HG03097 (cell line): ENCODE measurements at regions not wholly inside any gene's neighbourhood (a gene's known extent, or its start where the extent isn't known, plus 50 kb on each side); places are given as distances from the start of the nearest gene placed in this dataset.

Experiments
- ATAC-seq: cut with Tn5 transposase; IDR thresholded peaks from one replicate; pipeline ENCODE4 v1.9.1; 2021; ENCODE audit not compliant: unreplicated experiment, low FRiP score

DNA sequence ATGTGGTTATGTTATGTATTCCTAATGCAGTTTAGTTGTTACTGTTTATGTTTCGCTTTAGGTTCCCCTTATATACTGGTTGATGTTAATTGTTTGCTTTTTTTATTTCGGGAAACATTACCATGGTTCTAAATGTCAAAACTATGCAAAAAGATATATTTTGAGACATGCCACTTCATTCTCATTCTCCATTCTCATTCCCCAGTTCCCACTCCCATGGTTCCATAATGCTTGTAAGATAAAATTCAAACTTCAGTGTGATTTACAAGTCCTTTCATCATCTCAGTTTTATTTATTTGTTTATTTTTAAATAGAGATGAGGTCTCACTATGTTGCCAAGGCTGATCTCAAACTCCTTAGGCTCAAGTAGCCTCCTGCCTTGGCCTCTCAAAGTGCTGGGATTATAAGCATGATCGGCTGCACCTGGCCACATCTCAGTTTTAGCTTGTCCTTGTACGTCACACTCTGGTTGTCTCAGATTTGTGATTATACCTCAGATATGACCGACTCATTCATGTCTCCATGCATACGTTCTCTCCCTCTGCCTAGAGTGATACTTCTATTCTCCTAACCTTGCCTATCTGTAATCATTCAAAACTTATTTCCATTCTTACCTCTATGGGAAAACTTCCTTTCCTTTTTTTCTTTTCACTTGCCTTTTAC lies 407.8 kb upstream of the RGS6 start:
- ATAC-seq, result peak; percentile 41

DNA sequence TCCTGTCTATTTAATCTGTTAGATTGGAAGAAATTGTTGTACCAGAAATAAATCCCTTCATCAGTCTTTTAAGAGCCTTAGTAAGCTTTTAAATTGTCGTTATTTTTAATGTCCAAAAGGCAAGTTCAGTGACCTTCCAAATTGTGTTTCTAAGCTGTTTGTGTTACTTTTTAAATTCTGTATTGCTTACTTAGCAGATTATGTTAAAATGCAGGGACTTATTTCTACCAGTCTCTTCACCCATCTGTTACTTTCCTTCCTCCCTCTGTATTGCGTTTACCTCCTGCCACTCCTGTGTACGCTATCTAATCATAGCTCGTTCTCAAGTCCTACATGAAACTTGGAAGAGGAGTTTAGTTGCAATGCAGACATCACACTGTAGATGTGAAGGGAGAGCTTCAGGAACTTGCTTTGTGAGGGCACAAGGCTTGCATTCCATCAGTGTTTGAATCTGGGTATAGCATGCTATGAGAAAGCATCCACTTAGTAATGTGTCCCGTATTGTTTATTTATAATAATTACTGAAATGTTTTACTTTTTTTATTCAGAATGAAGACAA lies 406.5 kb upstream of the RGS6 start:
- no peak for ATAC-seq

DNA sequence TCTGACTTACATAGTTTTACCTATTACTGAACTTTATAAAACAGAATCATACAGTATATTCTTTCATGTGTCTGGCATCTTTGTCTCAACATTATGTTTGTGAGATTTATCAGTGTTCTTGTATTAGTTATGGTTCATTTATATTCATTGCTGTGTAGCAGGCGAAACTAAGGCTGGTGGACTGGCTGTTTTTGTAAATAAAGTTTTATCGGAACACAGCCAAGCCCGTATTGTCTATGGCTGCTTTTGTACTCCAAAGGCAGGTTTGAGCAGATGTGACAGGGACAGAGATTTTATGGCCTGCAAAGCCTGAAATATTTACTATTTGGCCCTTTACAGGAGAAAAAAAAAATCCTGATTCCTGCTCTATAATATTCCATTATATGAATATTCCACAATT lies 405.8 kb upstream of the RGS6 start:
- no peak for ATAC-seq

DNA sequence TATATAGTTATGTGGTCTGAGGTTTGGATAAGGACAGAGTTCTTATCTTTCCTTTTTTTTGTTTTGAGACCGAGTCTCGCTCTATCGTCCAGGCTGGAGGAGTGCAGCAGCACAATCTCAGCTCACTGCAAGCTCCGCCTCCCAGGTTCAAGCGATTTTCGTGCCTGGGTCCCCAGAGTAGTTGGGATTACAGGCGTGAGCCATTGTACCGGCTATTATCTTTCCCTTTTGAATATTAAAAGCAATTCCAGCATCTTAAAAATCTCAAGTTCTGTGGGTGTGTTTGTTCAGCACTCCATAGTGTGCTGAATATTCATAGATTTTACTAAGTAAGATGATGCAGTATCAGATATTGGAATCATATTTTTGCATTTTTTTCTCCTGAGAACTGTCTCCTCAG lies 404.4 kb upstream of the RGS6 start:
- ATAC-seq, result no peak

DNA sequence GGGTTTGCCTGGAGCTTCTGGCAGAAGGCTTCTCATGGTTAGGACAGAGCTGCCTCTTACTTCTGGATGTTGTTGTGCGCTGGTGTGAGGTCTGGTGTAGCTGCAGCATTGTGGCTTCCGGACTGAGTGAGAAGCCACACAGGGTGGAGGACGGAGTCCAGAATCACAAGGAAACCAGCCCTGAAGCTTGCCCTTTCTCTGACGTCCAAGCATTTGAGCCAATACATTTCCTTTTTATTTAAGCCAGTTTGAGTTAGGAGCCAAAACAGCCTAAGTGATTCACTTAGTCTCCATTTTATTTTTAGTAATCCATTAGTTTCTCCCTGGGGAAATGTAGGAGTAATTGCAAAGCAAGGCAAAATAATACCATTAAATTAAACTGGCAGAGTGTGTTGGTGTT lies 402.4 kb upstream of the RGS6 start:
- no peak for ATAC-seq

DNA sequence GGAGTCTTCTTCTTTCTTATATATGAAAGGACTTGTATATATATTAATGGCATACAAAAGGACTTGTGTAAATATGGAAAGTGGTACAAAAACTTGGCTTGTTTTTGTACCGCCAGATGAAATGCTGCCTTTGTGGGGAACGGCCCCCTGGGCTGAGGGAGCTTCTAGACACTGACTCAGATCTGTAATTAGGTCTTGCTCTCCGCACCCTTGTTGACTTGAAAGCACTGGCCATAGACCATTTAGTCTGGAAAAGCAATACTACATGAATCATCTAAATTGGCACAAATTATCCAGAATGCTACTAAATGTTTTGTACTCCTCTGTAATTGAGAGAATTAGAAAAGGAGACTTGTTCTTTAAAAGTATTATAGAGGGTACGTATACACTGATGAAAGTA lies 399.9 kb upstream of the RGS6 start:
- no peak for ATAC-seq

DNA sequence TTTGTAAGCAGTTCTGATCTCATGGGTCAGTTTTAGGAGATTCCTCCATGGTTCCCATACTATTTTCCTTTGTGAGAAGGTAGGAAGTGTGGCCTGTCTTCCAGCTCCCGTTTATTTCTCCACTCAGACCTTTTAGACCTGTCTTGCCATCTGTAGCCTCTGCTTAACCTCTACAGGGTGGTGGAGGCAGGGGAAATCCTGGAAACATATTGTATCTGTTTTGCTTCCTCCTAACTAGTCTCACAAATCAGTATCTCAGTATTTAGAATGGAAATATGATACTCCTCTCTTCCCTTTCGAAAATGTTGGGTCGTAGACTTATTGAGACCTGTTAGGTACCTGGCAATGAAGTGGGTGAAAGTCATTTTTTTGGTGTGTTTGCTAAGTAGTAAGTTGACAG lies 399.4 kb upstream of the RGS6 start:
- ATAC-seq, result no peak

DNA sequence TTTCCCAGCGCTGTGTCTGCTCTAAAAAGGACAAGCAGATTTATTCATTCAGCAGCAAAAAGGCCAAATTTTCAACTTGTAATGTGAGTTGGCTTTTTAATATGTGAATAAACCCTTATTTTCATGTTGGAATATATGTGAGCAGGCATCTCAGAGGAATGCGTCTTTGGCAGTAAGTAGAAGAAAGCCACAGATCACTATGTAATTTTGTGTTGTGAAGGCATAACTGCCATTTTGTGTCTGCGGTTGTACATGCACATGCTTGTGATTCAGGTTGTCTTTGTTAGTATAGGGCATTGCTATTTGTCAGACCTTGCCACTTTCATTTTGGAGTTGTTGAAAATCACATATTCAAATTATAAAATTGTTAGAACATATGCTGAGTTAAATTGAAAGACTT lies 398.8 kb upstream of the RGS6 start:
- no peak for ATAC-seq

DNA sequence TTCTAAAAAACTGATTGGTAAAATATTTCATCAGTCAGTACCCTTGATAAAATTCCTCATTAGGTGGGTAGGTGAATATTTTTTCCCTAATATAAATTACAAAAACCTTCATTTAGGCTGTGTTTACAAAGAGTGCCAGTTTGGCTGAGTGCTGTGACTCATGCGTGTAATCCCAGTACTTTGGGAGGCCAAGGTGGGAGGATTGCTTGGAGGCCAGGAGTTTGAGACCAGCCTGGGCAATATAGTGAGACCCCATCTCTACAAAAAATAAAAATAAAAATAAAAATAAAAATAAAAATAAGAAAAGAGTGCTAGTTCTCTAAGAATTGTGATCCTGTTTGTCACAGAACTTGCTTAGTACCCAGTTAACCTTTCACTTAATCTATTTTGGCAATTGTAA lies 398.4 kb upstream of the RGS6 start:
- ATAC-seq, result no peak

DNA sequence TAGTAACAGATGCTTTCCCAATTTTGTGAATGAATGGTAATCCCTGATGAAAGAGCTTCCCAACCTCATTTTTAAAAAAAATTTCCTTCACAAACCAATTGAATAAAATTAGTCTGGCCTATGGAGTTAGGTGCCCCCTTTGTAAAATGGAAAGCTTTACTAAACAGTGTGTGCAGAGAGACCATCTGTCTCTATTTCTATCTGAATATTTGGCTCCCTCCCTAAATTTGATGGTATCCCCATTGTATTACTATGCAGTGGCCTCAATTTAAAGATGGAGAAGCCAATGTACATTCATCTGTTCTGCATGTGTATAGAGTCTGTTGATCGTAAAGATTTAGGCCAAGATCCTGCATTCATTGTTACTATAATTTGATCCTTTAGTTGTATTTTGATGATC lies 397.7 kb upstream of the RGS6 start:
- no peak for ATAC-seq

DNA sequence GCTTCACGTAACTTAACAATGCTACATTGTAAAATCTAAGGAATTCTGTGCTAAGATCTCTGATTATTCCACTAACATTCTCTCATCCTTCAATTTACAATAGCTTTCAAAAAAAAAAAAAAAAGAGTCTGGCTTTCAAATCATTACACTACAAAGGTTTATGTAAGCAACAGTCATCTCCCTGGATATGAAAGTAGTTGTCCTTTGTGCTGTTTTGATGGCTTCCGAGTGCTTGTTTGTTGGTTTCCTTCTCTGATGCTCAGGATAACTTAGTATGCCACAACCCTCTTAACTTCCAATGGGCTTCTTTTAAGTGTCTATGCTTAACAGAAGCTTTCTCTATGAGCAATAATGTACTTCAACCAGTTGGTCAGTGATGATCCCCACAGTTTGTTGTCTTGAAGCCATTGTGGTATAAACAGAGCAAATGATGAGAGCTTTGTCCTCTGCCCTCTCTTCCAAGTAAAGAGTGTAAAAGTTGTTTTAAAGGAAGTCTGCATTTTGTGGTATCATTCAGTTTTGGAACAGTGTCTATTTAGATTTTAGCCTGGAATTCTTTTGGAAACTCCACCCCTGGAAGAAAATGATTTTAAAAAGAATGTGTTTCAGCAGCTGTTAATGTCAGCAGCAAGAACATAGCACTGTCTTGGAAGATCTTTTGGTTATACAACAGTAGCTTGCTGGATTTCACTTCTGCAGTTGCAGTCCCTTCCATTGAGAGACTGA lies 396.1 kb upstream of the RGS6 start:
- no peak for ATAC-seq

DNA sequence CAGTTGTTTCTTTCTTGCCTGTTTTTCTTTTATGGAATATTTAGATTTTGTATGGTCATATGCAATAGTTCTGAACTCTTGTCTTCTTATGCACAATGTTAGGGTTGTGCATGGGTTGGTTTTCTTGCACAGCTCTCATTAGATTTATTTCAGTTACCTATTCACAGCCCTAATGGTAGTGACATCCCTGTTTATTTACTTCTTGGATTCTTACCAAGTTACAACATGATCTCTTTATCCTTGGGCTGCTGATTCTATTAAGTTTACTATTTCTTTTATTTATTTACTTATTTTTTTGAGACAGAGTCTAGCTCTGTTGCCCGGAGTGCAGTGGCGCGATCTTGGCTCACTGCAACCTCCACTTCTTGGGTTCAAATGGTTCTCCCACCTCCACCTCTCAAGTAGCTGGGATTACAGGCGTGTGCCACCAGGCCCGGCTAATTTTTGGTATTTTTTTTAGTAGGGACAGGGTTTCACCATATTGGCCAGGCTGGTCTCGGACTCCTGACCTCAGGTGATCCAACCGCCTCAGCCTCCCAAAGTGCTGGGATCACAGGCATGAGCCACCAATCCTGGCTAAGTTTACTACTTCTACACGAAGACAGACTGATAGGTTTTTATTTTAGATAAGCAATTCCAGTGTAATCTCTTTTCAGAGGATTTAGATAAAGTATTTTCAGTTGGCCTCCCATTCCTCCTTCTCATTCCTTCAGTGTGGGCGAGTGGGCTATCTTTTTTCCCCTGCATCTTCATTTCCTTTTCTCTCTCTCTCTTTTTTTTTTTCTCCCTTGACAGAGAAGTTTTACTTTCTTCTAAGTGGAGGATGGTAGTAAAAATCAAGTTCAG lies 395.1 kb upstream of the RGS6 start:
- ATAC-seq, result no peak

DNA sequence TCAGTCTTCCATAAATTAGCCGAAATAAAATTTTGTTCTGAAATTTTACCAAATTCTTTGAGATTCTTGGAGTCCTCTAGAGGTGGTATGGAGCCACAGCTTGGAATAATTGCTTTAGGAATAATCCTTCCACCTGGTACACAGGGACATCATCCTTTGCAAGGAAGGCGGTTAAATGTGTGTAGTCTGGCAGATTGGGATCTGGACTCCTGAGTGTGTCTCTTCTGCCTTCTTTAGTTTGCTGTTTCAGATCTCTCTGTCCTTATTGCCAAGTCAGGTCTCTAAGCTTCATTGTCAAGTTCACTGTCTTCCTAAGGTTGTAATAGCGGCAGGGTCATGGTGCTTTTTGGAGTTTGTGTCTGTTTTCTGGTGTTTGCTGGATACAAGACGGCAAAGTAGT lies 393.9 kb upstream of the RGS6 start:
- no peak for ATAC-seq

DNA sequence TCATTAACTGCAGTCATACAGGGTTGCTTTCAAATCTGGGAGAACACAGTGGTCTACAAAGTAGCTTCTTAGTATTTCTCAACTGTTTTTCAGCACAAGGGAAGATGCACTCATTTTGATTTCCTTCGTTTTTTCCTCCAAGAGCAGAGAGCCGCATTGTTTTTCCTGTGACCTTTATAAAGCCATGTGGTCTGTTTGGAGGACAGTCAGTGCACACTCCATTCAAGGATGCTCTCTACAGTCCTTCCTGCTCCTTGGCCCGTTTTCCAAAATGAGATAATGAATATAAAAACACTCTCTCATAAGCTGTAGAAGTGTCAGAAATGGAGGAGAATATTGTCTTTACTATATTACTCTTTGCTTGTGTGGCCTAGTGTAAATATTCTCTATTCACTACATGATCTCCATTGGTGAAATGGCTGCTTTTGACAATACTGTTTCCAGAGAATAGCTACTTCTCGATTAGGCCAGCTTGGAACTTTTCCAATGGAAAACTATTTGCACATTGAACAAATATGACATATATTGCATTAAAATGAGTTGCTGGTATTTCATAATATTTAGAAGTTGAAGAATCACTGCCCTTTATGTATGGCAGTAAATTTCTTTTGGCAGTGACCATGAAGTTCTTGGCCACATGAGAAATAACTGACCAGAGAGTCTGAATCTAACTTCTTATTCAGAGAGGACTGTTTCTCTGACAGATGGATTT lies 393.1 kb upstream of the RGS6 start:
- no peak for ATAC-seq

DNA sequence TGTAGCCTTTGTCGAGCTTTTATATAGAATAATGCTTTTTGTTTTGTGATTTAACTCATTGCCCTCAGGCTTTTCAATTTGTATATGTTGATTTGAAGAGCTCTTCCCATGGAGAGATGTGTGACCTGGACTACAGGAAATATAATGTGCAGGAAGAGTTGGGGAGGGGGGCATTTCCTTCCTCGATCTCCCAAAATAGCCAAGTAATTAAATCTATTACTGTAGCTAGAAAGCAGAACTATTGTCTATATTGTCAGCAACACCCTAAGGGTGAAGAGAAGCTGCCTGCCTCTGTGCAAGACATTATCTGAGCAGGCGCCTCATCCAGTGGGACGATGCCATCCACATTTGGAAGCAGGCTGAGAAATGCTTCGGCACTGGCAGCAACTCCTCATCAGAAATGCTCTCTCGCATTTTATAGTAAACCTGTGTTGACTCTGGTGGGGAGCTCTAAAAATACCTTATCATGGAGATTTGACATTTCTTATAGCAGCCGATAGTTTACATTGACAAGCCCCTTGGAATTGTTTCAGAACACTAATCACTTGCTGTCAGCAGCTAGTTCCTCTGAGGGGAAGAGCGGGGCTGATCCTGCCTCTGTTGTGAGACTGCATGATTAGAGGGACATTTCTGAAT lies 392.5 kb upstream of the RGS6 start:
- no peak for ATAC-seq

DNA sequence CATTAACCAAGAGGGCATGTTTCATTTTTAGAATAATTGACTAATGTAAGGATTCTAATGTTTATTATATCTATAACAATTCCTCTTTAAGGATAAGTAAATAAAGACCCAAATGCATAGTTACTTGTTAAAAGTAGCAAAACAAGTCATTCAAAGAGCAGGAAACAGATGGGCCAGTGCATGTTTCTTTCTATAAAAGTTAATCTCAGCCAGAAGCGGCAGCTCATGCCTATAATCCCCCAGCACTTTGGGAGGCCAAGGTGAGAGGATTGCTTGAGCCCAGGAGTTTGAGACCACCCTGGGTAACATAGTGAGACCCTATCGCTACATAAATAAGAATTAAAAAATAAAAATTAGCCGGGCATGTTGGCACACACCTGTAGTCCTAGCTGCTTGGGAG lies 391.0 kb upstream of the RGS6 start:
- ATAC-seq, result no peak

DNA sequence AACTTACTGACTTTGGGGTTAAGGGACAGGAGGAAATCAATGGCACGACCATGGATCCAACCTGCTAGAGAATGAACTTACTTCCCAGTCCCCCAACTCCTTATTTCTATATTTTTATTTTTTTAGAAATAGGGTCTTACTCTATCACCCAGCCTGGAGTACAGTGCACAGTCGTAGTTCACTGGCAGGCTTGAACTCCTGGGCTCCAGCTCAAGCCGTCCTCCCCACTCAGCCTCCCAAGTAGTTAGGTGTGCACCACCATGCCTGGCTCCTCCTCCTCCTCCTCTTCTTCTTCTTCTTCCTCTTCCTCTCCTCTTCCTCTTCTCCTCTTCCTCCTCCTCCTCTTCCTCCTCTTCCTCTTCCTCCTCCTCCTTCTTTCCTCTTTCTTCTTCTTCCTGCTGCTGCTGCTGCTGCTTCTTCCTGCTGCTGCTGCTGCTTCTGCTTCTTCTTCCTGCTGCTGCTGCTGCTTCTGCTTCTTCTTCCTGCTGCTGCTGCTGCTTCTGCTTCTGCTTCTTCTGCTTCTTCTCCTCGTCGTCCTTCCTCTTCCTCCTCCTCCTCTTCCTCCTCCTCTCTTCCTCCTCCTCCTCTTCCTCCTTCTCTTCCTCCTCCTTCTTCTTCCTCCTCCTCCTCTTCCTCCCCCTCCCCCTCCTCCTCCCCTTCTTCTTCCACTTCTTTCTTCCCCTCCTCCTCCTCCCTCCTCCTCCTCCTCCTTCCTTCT lies 390.1 kb upstream of the RGS6 start:
- no peak for ATAC-seq

DNA sequence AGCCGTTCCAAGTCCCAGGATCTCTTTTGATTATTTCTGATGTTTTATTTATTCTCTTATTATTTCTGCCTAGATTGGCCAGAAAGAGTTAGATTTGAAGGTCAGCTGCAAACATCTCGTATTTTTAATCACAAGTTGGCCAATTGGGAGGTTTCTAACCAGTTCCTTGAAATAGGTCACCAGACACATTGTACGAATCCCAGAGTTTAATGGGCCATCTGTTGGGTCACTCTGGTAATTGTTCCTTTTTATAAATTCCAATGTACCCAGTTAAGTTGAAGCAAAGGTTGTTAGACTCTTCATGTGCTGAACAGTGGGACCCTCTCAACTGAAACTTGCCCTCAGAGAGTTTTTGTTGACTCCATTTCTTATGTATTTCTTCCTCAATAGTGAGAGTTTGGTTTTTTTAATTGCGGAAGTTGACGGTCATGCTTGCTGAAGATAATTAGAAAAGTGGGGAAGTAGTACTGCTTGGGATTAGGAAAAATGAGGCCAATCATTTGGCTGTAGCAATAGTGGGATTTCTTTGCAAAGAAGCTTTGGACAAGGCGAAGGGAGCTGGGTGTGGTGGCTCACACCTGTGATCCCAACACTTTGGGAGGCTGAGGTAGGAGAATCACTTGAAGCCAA lies 382.7 kb upstream of the RGS6 start:
- ATAC-seq, result no peak

DNA sequence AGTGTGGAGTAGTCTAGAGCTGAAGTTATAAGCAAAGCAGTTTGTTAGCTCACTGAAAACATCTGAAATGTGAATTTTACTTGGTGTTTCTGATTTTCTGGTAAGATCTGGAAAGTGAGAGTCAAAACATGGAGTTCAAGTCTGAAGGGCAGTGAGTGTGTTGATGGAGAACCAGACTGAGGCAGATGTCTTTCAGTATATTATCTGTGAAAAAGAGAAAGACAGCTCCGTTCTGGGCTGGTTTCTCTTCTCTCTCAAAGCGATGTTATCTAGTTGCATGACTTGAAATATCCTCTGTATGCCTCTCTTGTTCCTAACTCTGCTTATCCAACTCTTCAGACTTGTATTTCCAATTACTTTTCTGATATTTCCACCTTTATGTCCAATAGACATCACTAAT lies 381.9 kb upstream of the RGS6 start:
- ATAC-seq, result no peak
